DMS 273 (cell line): ENCODE measurements at regions not wholly inside any gene's neighbourhood (a gene's known extent, or its start where the extent isn't known, plus 50 kb on each side); places are given as distances from the start of the nearest gene placed in this dataset.

Source experiments
- DNase-seq: peaks from one replicate; lab custom pipeline; 2025; ENCODE audit not compliant: unreplicated experiment; lab: John Stamatoyannopoulos, UW

DNA sequence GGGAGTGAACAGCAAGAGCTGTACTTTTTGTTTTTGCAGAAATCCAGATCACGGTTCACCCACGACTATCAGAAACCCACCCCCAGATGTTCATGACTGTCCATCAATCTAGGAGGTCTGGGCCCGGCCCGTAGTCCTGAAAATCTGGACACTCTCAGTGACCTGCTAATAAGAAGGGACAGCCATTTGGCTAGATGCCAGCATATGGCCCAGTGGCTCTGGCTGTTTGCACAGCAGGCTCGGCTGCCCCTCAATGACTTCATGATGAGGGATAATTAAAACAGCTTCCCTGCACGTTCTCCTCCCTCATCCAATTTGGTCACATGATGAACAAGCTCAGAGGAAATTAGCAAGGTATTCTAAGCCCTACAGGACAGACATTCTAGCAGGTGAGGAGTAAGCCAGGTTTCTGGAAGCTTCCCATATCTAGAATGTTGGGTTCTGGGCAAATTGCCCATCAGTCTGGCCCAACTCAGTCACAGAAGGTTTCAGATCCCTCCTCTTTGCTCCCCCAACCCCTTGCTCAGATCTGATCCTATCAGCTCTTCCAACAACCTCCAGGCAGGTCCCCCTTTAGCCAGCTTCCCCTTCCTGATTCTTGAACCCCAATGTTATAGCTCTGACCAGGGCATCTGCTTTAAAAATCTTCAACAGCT is 397.3 kb downstream of the SHANK2 start:
- DNase-seq: no peak

DNA sequence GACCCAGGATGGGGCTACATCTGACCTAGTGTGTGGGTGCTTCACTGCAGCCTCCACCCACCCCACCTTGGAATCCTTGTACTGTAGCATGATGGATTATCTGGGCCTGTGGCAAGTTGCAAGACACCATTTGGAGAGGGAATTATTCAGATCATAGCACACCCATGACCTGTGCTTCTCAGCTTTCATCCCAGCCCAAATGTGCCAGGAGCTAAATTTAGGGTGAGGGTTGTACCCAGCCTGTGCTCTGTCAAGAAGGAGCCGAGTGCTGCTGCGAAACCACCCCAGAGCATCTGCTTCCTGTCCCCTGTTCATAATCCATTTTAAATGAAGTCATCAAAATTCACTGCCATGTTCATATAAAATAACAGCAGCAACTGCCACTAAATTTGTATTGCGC is 394.5 kb downstream of the SHANK2 start:
- no peak for DNase-seq

DNA sequence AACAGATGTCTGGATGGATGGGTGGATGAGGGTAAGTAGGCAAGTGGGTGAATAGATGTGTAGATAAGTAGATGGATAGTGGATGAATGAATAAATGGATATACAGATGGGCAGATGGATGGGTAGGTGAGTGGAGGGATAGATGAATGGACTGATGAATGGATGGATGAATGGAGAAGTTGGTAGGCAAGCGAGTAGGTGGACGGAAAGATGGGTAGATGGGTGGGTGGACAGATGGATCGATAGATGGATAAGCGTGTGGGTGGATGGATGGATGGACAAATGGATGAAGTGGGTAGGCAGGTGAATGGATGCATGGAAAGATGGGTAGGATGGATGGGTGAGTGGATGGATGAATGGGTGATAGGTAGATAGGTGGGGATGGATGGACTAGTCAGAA is 393.2 kb downstream of the SHANK2 start:
- DNase-seq: no peak

DNA sequence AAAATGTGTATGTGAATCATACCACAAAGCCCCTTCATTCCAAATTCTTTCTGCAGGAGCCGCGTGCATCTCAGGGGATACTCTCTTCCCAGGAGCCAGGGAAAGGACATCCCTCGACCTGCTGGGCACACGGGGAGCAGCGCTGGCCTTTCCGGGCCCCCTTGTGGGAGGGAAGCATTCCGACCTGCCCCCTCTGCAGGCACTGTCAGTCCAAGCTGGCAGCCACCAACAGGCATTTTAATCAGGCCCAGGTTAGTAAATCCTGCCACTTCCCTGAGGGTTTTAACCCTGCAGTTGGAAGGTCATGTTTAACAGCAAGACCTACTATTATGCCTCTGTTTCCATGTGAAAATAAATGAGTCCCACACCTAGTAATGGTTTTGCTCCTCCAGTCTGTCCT is 391.5 kb downstream of the SHANK2 start:
- DNase-seq: no peak

DNA sequence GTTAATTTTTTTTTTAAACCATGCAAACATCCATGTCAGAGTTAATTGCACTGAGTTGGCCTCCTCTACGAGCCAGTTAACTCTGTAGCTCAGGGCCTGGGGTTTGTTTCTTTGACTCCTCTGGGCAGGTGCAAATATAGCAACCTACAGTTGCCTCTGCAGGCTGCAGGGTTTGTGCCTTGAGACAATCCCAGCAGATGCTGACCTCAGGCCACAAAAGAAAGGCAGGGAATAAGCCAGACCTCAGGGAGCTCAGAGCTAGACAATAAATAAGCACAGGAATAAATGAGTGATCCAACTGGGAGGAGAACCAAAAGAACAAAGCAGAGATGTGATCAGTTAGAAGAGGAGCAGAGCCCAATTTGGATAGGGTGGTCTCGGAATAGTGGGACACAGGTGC is 390.8 kb downstream of the SHANK2 start:
- no peak for DNase-seq

DNA sequence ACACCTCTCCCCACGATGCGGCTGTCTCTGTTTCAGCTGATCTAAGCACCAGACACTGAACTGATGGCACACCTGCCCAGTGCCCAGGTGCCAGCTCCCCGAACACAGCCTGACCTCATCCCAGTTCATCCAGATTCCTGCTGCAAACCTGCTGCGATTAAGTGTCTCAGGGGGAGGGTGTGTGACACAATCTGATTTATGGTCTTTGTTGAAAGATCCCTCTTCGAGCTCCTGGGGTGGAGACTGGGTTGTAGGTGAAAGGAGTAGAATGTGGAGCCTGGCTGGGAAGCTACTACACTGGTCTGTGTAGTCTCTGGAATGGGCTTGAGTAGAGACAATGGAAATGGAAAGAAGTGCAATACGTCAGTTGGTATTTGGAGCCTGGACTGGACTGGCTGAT is 390.3 kb downstream of the SHANK2 start:
- no peak for DNase-seq

DNA sequence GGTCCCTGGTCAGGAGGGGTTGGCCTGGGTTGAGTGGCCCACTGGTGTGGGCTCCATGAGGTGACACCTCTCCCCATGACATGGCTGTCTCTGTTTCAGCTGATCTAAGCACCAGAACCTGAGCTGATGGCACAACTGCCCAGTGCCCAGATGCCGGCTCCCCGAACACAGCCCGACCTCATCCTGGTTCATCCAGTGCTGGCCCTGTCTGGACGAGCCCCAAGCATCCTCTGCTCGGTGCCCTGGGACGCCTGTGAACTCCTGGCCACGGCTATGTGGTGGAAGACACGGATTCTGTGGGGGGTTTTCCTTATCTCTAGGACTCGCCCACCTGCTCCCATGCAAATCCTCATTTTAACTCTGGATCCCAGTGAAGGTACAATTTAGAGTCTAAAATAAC is 389.2 kb downstream of the SHANK2 start:
- no peak for DNase-seq

DNA sequence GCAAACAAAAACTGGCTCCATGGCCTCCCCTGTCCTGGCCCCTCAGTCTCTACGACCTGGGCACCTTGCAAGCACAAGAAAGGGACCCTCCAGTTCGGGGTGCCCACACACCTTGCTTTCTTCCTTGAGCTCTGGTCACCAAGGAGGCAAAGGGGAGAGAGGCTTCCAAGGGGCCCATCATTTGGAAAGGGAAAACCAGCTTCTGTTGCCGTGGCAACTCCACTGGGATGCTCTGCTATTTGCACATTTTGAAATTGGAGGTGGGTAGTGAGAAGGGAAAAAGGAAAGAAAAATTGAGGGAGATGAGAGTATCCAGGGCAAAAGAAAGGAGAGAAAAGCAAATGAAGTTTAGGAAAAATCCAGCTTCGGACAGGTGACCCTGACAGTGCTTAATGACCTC is 388.4 kb downstream of the SHANK2 start:
- no peak for DNase-seq

DNA sequence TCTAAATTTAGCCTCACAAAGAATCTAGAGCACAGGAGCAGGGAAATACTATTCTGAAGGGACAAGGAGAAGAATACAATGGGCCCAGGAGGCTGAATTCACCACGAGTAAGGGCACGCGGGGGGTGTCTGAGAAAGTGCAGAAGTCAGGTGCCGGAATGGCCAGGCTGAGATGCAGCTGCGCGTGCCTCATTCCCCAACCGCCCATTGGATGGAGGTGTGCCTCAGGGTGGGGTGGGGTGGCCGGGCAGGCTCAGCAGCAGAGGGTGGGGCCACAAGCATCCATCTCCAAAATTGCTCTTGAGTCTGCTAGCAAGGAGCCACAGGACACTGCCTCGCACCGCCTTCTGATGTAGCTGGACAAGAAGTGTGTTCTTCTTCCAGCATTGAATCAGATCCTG is 387.0 kb downstream of the SHANK2 start:
- no peak for DNase-seq

DNA sequence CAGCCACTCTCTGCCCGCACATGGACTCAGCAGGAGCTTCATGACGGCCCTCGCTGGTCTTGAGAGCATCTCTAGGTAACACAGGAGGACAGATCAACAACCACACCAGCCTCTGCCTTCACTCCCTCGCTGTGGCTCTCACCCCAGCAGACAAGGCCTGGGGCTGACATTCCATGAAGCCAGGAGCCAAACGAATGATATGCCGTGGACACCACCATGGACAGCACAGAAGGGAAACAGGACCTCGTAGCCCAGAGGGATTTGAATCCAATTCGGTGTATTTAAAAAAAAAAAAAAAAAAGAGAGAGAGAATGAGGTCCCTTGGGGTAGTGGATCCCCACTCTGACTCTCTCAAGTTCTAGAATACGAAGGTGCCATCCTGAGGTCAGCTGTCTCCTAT is 385.5 kb downstream of the SHANK2 start:
- no peak for DNase-seq

DNA sequence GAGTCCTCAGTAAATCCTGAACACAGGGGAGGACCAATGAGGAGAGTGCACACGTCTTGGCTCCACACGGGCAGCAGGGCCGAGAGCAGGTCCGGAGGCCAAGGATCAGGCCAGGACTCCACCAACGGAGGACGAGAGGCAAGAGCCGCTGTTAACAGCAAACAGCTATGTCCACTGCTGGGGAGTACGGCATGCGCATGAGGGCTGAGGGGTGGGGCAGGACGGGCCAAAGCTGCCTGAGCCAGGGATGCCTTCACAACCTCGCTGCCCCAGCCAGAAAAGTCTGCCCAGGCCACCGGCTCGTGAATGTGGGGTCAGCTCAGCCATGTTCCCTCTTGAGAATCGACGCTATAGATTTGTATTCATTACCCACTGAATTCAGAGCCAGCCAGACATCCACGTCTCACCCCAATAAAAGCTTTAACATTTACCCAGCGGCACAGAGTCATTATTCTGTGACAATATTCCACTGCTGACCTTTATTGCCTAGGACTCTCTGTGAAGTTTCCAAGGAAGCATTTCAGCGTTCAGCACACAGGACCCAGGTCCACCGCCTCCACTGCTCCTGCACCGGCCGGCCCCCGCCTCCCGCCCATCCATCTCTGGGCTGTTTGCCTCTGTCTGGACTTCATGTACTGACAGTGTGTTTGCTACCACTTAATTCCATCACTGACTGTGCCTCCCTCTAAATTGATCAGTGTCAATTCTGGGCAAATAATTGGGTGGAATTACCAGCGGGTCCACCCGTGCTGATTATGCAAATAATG is 384.9 kb downstream of the SHANK2 start:
- no peak for DNase-seq

DNA sequence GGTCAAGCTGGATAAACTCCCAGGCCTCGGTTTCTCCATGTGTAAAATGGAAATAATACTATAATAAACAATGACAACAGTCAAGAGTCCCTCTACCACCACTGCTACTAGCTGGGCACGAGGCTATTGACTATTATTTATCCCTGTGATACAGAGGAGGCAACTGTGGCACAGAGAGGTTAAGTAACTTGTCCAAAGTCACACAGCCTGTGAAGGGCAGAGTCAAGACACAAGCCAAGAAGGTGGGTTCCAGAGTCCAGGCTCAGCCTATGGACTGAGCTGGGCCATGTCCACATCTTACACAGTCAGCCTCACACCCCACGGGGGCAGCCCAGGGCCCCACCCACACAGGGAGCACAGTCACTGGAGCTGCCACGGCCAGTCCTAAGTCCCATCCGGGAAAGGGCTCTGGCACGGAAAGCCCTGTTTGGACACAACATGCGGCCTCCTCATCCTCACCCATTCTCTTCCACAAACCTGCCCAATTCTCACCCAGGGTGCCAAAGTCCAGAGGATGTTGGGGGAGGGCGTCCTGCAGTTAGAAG is 384.0 kb downstream of the SHANK2 start:
- DNase-seq: no peak

DNA sequence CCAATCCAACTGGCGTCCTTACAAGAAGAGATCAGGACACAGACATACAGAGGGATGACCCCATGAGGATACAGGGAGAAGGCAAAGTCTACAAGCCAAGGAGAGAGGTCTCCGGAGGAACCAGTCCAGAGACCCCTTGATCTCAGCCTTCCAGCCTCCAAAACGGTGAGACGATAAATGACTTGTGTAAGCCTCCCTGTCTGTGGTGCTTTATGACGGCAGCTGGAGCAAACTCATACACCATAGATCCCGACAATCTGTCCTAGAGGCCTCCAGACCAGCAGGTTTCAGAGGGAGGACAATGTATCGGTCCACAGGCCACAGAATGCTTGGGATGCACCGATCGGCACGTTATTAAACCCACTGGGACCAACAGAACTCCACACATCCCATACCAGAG is 383.3 kb downstream of the SHANK2 start:
- no peak for DNase-seq

DNA sequence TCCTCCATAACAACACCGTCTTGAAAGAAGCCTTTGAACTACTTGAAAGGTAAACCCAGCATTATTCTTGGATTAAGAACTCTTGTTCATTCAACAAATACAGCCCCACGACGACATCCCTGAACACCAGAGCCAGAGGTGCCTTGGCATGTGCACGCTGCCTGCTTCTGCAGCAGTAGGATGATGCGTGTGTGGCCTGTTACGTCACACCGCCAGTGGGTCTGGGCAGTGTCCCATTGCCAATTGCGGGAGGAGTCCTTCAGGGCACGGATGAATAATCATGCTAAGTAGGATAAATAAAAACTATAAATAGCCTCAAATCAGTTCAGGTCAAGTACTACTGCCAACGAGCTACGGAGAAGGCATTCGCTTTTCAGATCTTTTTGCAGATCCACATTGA is 380.5 kb downstream of the SHANK2 start:
- no peak for DNase-seq

DNA sequence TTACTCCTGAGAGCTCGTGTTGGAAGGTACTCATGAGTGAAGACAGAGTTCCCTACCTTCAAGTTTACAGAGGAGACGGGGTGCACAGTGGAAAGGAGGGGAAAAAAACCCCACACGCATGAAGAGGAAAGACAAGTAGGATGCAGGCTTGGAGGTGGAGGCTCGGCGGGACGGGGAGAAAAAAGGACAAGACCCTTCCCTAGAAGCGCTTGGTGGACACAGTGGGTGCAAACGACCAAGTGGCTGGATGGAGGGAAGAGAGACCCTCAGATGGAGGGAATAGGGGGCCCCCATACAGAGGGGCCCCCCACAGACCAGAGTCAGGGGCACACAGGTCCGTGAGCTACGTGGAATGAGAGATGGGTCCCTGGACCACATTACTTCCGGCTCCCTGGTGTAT is 380.1 kb downstream of the SHANK2 start:
- DNase-seq: no peak

DNA sequence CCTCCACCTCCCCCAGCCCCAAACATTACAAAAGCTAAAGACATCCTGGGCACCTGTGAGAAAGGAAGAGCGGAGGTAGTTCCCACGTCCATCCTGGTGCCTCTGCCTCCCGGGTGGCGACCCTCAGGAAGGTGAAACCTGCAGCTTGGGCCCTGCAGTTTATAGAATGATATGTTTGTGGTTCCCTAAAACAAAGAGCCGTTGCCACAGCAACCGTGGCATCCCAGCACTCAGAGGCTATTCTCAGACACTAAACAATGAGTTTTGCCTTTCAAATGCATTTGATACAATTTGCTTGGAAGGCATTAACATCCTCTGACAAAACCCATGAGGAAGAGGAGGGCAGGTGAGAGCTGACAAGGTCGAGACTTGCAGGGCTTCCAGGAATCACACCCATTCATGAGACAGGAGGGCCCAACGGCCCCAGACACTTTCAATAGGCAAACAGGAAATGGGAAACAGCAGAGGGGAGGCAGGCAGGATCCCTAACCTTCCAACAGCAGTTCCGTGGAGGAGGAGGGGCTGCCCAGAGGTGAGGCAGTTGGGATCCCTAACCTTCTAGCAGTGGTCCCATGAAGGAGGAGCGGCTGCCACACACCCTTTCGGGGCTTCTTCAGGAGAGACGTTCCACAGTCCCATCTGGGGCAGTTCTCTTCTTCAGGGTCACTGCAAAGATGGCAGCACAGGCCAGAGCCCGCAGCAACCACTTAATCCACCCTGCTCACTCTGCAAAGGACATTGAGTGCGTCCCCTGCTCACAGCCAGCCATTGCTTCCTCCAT is 379.2 kb downstream of the SHANK2 start:
- no peak for DNase-seq

DNA sequence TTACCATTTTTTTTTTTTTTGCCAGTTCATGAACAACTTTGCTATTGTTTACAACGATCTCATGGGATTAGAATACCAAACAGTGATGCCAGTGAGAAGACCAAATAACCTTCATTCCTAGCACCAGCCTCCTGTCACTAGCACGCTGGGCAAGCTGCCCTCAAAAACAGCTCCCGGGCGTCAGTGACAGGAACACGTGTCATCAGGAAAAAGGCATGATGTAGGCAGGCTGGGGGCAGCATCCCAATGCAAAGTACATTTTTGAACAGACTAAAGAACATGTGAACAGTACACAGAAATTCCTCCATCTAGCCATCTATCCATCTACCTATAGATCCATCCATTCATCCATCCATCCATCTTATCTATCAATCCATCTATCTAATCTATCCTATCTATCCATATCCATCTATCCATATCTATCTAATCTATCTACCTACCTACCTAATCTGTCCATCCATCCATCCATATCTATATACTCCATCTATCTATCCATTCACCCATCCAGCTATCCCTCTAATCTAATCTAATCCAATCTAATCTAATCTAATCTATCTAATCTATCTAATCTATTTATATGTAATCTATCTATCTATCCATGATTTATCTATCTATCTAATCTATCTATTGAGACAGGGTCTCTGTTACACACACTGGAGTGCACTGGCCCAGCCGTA is 378.5 kb downstream of the SHANK2 start:
- DNase-seq: no peak

DNA sequence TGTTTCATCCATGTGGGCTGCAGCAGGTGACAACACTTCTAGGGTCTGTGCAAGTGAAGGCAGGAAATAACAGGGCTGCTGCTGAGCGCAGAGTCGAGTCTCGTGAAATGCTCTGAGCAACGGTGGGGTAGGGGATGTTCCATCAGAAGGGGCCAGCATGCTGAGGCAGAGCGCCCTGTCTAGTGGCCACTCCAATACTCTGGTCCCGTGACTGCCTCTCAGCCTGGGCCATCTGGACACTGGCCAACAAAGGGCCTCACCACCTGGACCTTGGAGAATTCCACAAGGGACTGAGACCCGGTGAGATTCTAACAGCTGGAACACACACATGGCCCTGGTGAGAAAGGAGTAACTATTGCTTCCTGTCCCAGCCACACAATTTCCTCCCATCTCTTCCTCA is 375.7 kb downstream of the SHANK2 start:
- no peak for DNase-seq

DNA sequence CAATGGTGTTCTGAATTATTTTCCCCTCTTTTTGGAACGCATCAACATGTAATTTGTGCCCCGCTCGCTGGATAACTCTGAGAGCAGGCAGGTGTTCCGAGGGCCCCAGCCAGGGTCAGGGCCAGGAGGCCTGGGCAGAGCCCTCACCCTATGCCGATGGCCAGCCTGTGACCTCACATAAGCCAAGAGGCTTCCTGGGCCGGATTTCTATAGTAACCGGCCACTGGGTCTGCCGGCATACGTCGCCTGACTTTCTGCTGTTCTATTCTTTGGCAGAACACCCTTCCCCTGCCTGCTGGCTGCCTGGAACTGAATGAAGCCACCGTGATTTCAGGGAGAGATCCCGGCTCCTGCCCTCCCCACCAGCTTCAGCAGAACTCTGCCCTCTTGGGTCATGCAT is 375.2 kb downstream of the SHANK2 start:
- DNase-seq: no peak

DNA sequence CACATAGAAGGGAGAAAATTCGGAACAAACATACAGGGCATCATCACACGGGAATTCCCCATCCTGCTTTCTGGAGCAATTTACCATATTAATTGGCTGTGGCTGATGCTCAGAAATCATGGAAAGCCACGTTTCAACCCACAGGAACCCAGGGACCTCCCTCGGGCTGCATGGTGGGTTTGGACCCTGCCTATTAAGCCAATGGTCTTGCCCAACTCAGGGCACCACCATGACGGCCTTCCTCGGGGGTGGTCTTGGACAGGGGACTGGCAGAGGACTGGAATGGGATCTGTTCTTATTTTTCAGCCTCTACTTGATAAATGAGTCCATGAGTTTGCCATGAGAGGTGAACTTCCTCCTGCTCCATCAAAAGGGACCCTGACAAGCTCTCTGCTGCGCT is 374.0 kb downstream of the SHANK2 start:
- DNase-seq: no peak

DNA sequence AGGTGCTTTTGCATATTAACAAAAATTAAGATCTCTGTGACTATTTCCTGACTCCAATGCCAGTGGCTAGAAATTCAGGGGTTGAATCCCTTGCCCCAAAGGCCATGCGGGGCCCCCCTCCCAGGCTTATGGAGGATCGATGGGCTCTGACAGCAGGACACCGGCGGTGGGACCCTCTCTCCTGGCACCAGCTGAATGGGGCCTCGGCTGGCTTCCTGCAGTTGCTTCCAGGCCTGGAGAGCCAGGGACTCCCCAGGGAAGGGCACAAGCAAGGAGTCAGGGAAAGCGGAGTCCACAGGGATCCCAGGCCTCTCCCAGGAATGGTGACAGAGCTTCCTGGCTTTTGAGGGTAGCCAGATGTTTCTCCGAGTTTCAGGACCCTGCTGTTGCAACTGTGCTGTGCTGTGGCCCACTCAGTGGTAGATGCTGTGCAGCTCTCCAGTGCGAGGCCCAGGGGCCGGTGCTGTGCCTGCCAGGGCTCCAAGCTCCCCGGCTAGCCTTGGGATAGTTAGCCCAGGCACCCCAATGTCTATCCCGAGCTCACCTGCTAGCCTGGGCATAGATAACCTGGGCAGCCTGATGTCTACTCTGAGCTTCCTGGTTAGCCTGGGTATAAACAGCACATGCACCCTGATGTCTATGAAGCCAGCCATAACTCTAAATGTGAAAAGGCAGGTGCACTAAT is 372.6 kb downstream of the SHANK2 start:
- no peak for DNase-seq
